Thyroid gland (tissue), 4 donors: ENCODE measurements at regions not wholly inside any gene's neighbourhood (a gene's known extent, or its start where the extent isn't known, plus 50 kb on each side); places are given as distances from the start of the nearest gene placed in this dataset.

Experiments used
- DNase-seq, 2 donors: peaks; one replicate each; pipeline ENCODE4 v3.0.0-alpha.2; 2019
- H3K27ac ChIP-seq, 3 donors: fragments of 200-600 bp; sonication (generic); 1 replicate in 2 of 3; 2 replicates in 1 of 3; pipeline ENCODE4 v1.5.1; 2016 to 2019; ENCODE audit warnings: mild to moderate bottlenecking in 1 of 3, moderate library complexity in 1 of 3
- H3K27me3 ChIP-seq: fragments of 200-600 bp; sonication (generic); one replicate; pipeline ENCODE4 v1.5.1; 2019
- H3K36me3 ChIP-seq, 2 donors: fragments of 200-600 bp; sonication (generic); one replicate each; pipeline ENCODE4 v1.5.1; 2016 to 2019
- H3K4me1 ChIP-seq, 2 donors: fragments of 200-600 bp; sonication (generic); one replicate each; pipeline ENCODE4 v1.5.1; 2017 to 2019
- H3K4me3 ChIP-seq, 3 donors: fragments of 200-600 bp; sonication (generic); replicated peaks in 1 of 3; 1 replicate in 2 of 3; 2 replicates in 1 of 3; pipeline ENCODE4 v1.5.1; 2016; ENCODE audit warnings: mild to moderate bottlenecking in 1 of 3
- H3K9me3 ChIP-seq: fragments of 200-600 bp; sonication (generic); one replicate; pipeline ENCODE4 v1.5.1; 2017
- CTCF ChIP-seq, 6 experiments: fragments of 200-600 bp in 3 of 6; fragments of 450-650 bp in 3 of 6; sonication (generic) in 3 of 6; IDR thresholded peaks; one replicate each; pipeline ENCODE4 v1.5.1; 2016 to 2019; ENCODE audit warnings: antibody characterized with exemption in 6 of 6, mild to moderate bottlenecking in 2 of 6, inconsistent platforms in 1 of 6, moderate library complexity in 1 of 6
- POLR2A ChIP-seq, 2 donors: fragments of 450-650 bp; IDR thresholded peaks; one replicate each; pipeline ENCODE4 v1.6.1; 2017; ENCODE audit warnings: antibody characterized with exemption in 2 of 2, mild to moderate bottlenecking in 2 of 2, moderate library complexity in 1 of 2
- WGBS, 2 donors: methylation state at CpG; one replicate each; pipeline ENCODE4 v1.1.5; 2017; 5-methylcytosine and 5-hydroxymethylcytosine counted together
- intact Hi-C: fragments of 100-400 bp; cut with DNase I; formaldehyde crosslinking; loops from one replicate; pipeline ENCODE4 v1.15.1; 2023

GRCh38 chr4:125519371-125520146, 204.8 kb downstream of the FAT4 start:
- WGBS, 2 donors, result 87 to 92% methylated on average over 6 of the region's 6 CpGs
- Histone ChIP-seq H3K4me1 (no peaks in the 10 kb centered on the region), H3K36me3 (no peaks in the 10 kb centered on the region), H3K9me3 (no peaks in the 10 kb centered on the region), H3K27me3 (no peaks in the 10 kb centered on the region), H3K27ac (no peak overlapping the region), H3K4me3 (no peak overlapping the region)
- no peak for DNase-seq
- intact Hi-C loops, result no loop called here
- no peak for TF ChIP-seq POLR2A (IDR thresholded peaks at IDR 0.05)
- TF ChIP-seq CTCF (IDR thresholded peaks at IDR 0.05), result no peak

- intact Hi-C loops, result no loop called here
- no peak overlapping the region for H3K27ac ChIP-seq
These were observed 205.7 kb downstream of the FAT4 start for GRCh38 chr4:125520258-125520990.

GRCh38 chr4:125522588-125522987, 207.8 kb downstream of the FAT4 start:
- TF ChIP-seq POLR2A (IDR thresholded peaks at IDR 0.05), result no peak
- TF ChIP-seq CTCF (IDR thresholded peaks at IDR 0.05), result no peak
- intact Hi-C loops, result no loop called here
- DNase-seq, result no peak
- Histone ChIP-seq H3K4me1 (no peaks in the 10 kb centered on the region), H3K27ac (no peak overlapping the region), H3K36me3 (no peaks in the 10 kb centered on the region), H3K9me3 (no peaks in the 10 kb centered on the region), H3K4me3 (no peak overlapping the region), H3K27me3 (no peaks in the 10 kb centered on the region)
- WGBS, 2 donors, result 89 to 93% methylated on average over 9 of the region's 9 CpGs

More at GRCh38 chr4:125520258-125520990, 205.7 kb downstream of the FAT4 start:
- Histone ChIP-seq H3K36me3 (no peaks in the 10 kb centered on the region), H3K4me3 (no peak overlapping the region), H3K27me3 (no peaks in the 10 kb centered on the region), H3K4me1 (no peaks in the 10 kb centered on the region), H3K9me3 (no peaks in the 10 kb centered on the region)
- TF ChIP-seq CTCF (IDR thresholded peaks at IDR 0.05), result no peak
- no peak for TF ChIP-seq POLR2A (IDR thresholded peaks at IDR 0.05)
- WGBS, 2 donors, result 80 to 84% methylated on average over 5 of the region's 5 CpGs
- no peak for DNase-seq

GRCh38 chr4:125522992-125523391, 208.2 kb downstream of the FAT4 start:
- TF ChIP-seq CTCF (IDR thresholded peaks at IDR 0.05), result no peak
- no peak for TF ChIP-seq POLR2A (IDR thresholded peaks at IDR 0.05)
- no peak for DNase-seq
- H3K36me3 ChIP-seq, result no peaks in the 10 kb centered on the region
- H3K4me1 ChIP-seq, result no peaks in the 10 kb centered on the region
- H3K27me3 ChIP-seq, result no peaks in the 10 kb centered on the region
- 91 to 94% methylated on average over 10 of the region's 10 CpGs for WGBS, 2 donors
- H3K4me3 ChIP-seq, result no peak overlapping the region
- no peaks in the 10 kb centered on the region for H3K9me3 ChIP-seq
- intact Hi-C loops, result no loop called here
- no peak overlapping the region for H3K27ac ChIP-seq

- no peaks in the 10 kb centered on the region for H3K36me3 ChIP-seq
- H3K27me3 ChIP-seq, result no peaks in the 10 kb centered on the region
- H3K4me1 ChIP-seq, result no peaks in the 10 kb centered on the region
- no peak for TF ChIP-seq CTCF (IDR thresholded peaks at IDR 0.05)
- no peak for TF ChIP-seq POLR2A (IDR thresholded peaks at IDR 0.05)
- no peak overlapping the region for H3K4me3 ChIP-seq
- H3K9me3 ChIP-seq, result no peaks in the 10 kb centered on the region
- WGBS, 2 donors, result 90% methylated on average over 2 of the region's 2 CpGs
- no peak for DNase-seq
- intact Hi-C loops, result no loop called here
- no peak overlapping the region for H3K27ac ChIP-seq
These were observed 211.7 kb downstream of the FAT4 start for GRCh38 chr4:125526420-125526819.
